Retinal pigment epithelial cell (primary cell): ENCODE measurements at regions not wholly inside any gene's neighbourhood (a gene's known extent, or its start where the extent isn't known, plus 50 kb on each side); places are given as distances from the start of the nearest gene placed in this dataset.
"Not testable (repeated sequence)": the region's sequence is repeated elsewhere in the genome, so short reads cannot be mapped to it uniquely, and the experiment has no call there.

ENCODE experiments used
- DNase-seq: peaks from one replicate; pipeline ENCODE4 v3.0.0-alpha.2; 2010; ENCODE audit warnings: low read depth
- H3K4me3 ChIP-seq: 2 replicates; pipeline ENCODE4 v1.5.1; 2011; ENCODE audit warnings: mild to moderate bottlenecking, low read length, control low read depth, moderate library complexity
- CTCF ChIP-seq: conservative IDR thresholded peaks from 2 replicates; pipeline ENCODE4 v1.5.1; 2011; ENCODE audit warnings: low read depth, low read length, control low read depth, inconsistent platforms

- no peak overlapping the region for H3K4me3 ChIP-seq
- no peak for DNase-seq
- no peak for TF ChIP-seq CTCF
Observed at GRCh38 chr19:28312269-28312668, 900.7 kb downstream of the UQCRFS1 start.

DNA sequence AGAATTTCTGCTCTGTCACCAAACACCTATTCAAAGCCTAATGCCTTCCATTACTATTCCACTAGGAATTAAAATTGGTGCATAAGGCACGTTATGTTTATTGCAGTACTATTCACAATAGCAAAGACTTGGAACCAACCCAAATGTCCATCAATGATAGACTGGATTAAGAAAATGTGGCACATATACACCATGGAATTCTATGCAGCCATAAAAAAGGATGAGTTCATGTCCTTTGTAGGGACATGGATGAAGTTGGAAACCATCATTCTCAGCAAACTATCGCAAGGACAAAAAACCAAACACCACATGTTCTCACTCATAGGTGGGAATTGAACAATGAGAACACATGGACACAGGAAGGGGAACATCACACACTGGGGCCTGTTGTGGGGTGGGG is 902.1 kb downstream of the UQCRFS1 start:
- not testable (repeated sequence) for H3K4me3 ChIP-seq, DNase-seq

- DNase-seq: no peak
- TF ChIP-seq CTCF: no peak
- no peak overlapping the region for H3K4me3 ChIP-seq
Observed at GRCh38 chr19:28309070-28309469, 903.9 kb downstream of the UQCRFS1 start.

DNA sequence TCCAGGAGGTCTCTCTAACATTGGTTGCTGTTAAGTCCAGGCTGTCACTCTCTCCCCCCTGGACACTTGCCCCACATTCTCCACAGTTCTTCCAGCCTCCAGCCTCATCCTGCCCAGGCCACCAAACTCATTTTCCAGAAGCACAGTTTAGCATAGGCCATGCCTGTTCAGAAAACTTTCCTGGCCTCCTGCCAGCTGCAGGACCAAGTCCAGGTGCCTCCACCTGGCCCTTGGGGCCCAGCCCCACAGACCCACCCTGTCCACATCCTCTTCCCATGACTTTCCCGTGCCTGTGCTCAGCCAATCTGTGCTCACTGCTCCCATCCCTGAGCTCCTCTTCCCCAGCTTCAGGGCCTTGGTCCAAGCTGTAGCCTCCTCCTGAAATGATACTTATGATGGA is 905.0 kb downstream of the UQCRFS1 start:
- TF ChIP-seq CTCF: no peak
- H3K4me3 ChIP-seq: no peak overlapping the region
- DNase-seq: no peak

DNA sequence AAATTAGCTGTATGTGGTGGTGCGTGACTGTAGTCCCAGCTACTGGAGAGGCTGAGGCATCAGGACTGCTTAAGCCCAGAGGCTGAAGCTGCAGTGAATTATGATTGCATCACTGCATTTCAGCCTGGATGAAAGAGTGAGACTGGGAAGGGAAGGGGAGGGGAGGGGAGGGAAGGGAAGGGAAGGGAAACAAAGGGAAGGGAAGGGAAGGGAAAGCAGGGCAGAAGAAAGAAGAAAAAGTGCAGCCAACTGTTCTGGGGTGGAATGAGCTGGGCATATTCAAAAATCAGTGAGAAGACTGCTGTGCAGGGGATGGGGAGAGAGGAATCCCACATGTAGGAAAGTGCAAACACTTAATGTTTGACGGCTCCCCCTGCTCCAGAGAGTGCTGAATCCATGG is 905.5 kb downstream of the UQCRFS1 start:
- H3K4me3 ChIP-seq: no peak overlapping the region
- DNase-seq: no peak
- TF ChIP-seq CTCF: no peak

GRCh38 chr19:28305513-28305912 is 907.4 kb downstream of the UQCRFS1 start:
- no peak for DNase-seq
- no peak overlapping the region for H3K4me3 ChIP-seq
- no peak for TF ChIP-seq CTCF

DNA sequence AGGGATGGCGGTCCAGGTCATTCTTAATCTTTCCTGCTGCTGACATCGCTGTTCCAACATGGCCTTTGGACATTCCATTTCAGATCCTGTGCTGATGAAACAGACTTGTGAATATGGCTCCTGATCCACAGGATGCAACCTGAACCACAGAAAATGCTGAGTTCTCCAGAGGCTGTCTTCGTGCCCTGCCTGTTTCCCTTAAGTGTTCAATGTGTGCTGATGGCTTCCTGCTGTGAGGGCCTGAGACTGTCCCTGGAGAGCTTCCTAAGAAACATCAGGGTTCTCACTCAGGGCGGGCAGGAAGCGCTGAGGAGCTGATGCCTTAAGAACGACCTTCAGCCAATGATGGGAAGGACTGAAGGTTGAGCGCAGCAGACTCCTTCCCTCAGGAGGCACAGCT is 909.4 kb downstream of the UQCRFS1 start:
- TF ChIP-seq CTCF: no peak
- no peak for DNase-seq
- H3K4me3 ChIP-seq: no peak overlapping the region

GRCh38 chr19:28301961-28302360 is 911.0 kb downstream of the UQCRFS1 start:
- H3K4me3 ChIP-seq: no peak overlapping the region
- no peak for DNase-seq
- TF ChIP-seq CTCF: no peak
